AG20443 (cell line): ENCODE measurements at regions not wholly inside any gene's neighbourhood (a gene's known extent, or its start where the extent isn't known, plus 50 kb on each side); places are given as distances from the start of the nearest gene placed in this dataset.

Source experiments
- DNase-seq: peaks from one replicate; pipeline ENCODE4 v3.0.0; 2012; ENCODE audit warnings: low spot score, mixed read lengths

DNA sequence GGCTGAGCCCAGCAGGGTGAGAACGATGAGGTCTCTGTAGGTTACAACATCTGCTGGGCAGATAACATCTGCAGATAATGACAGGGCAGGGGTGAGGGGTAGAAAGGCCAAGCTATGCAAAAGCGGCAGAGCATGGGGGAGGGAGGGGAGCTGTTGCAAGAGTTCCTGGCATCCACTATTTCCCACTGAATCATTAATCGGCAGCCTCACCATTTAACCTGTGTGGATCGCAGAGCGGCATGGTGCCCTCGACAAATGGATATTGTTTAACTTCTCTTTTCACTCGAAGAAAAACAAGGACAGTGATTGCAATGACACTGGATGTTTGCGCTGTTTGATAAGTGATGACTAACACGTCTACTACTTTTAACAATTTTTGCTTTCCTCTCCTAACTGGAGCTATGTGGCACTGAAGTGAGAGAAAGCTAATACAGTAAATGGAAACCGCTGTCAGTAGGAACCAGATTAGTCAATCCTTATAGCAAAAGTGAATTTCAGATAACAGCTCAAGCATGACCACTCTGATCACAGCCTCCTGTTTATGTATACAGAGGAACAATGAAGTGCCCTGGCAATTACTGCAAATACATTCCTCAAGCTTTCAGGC is 381.5 kb downstream of the TFAP2A start:
- DNase-seq = no peak

DNA sequence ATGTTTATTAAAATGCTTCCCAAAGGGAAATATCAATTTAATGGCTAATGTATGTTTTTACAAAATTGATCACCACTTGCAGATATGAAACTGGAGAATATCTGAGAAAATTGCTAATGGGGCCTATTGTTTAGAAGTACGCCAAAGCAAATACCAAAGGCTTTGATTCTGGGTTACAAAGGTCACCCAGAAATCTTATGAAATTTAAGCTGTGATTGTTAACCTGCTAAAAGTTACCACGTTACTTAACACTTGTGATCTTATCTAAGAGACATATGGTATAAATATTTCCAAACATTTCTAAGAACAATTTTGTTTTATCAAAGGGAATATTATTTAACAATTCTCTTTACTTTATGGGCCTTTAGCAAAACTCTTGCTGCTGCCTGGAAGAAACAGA is 383.3 kb downstream of the TFAP2A start:
- no peak for DNase-seq

DNA sequence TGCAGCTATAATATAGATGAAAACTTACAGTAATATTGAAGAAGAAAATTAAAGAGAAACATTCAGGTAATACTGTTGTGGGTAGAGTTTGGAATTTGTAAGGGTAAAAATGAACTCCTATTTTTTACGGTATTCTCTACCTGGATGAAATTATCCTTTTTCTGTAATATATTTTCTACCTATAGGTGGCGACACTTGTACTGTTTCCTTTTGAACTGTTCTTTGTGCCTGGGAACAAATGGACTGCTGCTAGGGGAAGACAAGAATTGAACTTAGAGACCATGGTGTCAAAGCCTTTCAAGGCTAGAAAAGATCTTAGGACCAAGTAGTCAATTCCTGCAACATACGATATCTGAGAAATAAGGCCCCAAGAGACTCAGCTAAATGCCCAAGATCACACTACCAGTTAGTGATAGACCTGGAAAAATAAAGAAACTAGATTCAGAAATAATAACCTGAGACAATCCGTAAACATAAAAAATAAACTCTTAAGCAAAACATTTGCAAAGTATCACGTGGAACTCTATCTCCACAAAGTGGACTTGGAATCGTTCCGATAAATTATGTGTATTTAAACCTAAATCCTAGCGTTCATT is 383.8 kb downstream of the TFAP2A start:
- DNase-seq = peak; percentile 8

DNA sequence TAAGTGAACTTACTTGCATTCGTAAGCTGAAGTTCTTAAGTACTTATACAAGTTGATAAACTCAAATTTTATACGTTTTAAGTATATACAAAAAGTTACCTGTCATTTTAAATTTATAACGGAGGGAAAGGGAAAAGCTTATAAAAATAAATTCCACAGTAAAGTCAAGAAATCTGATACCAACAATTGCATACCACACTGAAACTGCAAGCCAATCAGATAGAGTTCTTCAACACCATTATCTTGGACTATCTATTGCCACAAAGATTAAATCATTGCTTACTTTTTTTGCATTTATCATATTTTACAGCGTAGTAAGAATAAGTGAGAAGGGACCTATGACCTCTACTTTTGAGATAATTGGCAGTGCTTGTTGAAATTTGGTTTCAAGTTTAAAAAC is 386.7 kb downstream of the TFAP2A start:
- DNase-seq = no peak

DNA sequence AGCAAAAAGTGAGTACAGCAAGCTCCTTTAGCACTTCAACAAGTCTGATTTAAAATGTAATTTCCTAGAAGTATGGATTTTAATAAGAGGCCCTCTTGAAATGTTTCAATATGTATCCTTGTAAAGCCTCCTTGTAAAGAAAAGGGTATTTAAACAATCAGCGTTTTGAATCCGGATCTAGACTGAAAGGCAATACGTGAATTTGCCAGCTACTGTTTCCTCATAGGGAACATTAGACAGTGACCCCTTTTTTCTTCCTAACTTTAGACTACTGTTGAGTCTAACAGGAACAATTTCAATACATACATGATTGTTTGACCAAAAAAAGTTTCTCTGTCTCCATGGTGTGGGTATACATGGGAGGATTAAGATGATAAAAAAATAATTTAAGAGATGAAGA is 395.0 kb downstream of the TFAP2A start:
- DNase-seq = no peak

DNA sequence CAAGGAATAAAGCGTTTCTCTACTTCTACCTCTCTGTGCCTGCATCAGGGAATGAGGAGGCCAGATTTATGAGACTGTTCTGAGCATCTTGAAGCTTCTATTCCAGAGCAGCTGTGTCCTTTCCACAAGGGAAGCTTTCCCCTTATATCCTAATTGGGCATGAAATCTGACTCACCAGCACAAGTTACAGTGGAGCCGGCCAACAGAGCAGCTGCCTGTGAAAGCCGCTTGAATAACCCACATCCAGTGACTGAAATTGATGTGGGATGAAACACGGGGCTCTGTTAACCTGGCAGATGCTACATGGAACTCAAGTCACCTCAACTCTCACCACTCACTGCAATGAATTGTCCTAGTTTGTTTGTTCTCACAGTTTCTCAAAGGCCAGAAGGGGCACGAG is 400.3 kb downstream of the TFAP2A start:
- peak; percentile 39 for DNase-seq

DNA sequence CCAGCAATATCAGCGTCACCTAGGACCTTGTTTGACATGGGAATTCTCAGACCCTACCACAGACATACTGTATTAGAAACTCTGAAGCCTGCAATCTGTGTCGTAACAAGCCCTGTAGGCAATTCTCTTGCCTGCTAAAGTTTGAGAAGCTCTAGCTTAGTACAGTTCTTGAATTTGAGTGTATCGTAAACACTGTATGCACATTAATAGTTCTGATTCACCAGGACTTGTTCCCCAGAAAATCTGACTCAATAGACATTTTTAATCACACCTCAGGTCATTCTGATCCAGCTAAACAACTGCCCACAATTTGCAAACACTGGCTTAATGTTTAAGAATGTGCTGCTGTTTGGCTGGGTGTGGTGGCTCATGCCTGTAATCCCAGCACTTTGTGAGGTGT is 414.3 kb downstream of the TFAP2A start:
- DNase-seq = no peak

DNA sequence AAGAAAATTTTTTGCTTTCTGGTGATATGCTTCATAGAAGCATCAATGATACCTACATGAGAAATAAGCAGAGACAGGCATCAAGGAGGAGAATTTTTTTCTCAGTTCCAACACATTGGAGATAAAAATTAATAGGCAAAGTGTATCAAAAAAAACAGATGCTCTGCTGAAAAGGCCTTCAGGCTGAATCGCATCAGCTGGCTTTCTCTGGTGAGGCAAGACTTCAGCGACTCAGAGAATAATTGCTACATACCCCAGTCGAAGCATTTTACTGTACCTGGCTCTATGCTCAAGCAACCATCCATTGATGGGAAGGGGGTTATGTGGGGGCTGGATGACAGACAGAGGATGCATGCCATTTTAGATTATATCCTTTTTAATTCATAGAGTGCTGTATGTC is 415.1 kb downstream of the TFAP2A start:
- no peak for DNase-seq

DNA sequence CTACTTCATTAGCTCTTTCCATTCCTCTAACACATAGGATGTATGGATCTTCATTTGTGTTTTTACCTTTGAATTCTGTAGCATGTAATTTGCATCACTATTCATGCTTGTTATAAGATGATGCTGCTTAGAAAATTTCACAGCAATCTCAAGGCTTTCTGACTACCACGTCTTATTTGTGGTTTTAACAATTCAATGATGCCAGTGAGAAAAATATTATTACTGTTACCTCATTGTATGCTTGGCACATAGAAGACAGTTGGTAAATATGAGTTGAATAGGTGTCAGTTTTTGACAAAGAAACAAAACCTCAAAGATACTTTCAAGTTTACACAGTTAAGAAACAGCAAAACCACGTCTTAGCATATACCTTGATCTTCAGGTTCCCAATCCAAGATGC is 428.6 kb downstream of the TFAP2A start:
- no peak for DNase-seq

DNA sequence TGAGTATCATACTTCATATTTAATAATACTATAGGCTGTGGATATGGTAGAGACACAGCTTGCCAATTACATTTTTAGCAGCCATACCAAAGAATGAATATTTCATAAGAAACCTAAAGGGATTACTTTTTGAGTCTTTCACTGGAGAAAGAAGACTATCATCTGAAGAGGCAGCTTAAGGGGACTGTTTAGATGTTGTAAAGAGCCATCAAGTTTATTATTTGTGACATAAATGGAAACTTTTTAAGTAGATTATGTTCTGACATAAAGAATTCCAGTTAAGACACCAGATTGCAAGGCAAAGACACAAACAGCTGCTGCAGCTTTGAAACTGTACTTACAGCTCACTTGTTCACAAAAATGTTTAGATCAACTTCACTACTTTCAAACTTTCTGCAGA is 429.4 kb downstream of the TFAP2A start:
- DNase-seq = no peak

DNA sequence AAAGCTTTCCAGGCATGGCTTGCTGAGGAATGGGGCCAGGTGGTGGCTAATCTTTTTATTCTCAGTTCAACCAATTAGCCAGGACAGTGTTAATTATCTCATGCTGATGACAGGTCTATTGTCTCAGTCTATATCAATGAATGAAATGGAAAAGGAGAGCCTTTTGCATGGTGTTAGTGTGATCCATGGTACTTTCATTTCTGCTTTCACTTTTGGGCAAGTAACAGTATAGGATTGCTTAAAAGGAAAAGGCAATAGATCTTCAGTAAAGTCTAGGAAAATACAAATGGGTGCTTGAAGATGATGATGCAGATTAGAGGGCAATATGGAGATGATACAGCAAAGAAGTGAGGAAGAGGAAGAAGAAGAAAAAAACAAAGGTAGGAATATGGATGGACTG is 430.3 kb downstream of the TFAP2A start:
- DNase-seq = no peak

DNA sequence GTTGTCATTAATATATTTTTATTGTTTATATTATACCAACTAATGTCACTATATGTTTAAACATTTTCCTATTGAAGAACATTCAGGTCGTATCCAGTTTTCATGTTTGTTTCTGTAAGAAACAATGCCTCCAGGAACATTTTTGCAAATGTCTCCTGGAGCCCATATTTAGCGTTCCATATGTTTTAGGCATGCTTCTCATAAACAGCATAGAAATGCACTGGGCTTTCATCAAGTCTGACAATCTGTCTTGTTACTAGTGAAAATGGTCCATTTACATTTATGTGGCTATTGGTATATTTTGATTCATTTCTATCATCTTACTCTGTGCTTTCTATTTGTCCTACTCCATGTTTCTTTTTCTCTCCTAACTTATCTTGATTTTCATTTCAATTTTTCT is 431.7 kb downstream of the TFAP2A start:
- DNase-seq = no peak

DNA sequence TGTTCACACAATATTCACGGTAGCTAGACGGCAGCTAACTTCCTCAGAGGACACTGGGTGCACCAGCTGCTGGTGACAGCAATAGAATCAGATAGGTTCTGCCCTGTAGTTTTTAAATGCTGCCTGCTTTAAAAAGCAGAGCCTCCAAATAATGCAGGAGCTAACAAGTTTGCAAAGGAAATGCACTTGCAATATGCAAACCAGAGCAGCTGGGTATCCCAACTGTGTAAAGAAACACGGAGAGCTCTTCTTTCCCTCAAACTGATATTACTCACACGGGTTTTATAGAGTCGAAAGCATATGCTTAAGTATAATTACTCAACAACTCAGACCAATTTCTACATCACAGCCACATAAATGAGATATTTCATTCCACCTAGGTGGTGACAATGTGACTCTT is 432.7 kb downstream of the TFAP2A start:
- DNase-seq = no peak

DNA sequence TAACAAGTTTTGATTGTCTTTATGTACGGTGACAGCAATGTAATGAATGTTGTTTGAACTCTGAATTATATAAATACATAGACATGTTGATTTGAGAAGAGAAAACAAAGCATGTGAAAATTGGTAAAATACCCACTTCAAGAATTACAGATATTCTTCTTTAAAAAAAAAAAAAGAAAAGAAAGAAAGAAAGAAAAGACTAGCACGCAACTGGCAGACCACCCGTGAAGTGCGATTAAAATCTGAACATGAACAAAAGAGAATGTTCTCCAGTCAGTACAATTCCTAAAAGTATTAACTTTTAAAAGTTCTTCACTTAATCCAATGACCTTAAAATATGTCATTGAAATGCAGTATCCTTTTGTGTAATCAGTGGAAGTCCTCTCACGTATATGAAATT is 434.9 kb downstream of the TFAP2A start:
- no peak for DNase-seq

DNA sequence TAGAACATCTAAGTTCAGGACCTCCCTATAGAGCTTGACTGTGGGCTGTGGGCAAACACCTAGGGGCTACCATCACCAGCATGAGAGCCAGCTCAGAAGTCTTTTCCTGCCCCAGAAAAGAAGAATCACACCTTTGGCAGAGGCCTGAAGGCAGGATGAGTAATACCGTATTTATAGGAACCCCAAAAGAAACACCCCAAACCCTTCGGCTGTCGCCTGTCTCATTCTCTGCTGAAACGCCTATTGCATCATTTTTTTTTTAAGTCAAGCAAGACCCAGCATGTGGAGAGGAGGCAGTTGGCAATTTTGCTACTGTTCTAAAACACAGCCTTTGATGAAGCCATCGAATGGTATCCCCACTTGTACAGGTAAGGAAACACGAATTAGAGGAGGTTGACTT is 436.4 kb downstream of the TFAP2A start:
- DNase-seq = no peak

DNA sequence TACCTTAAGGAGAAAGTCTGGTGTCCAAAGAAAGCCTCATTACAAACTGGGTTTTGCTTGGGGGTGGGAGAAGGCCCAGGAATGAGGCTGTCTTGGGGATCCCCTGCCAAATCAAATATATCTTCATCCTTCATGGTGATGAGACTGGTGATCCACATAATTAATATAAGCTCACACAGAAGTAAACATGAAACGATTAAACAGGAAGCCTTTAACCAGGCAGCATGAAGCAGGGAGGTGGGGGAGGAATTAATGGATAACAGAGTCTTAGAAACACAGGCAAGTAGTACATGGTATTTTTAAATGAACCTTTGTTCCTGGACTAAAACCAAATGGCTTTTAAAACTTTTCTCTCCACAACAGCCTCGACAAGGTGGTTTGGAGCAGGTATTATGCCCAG is 437.5 kb downstream of the TFAP2A start:
- DNase-seq = no peak

DNA sequence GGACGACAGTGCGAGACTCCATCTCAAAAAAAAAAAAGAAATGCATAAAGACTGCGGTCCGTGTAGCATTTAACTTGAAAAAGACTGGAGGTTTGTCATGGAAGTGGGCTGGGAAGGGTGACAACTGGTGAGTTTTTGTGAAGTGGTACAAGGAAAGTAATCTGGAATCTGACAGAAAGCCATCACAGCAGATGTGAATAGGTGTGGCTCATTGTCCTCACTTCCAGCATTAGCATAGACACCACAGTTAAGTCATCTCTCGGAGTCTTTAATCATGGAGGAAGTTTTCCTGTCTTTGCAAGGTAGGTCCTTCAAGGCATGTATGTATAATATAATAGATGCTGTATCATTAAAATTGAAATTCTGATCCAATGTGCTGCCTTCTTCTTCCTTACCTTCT is 453.2 kb downstream of the TFAP2A start:
- no peak for DNase-seq

DNA sequence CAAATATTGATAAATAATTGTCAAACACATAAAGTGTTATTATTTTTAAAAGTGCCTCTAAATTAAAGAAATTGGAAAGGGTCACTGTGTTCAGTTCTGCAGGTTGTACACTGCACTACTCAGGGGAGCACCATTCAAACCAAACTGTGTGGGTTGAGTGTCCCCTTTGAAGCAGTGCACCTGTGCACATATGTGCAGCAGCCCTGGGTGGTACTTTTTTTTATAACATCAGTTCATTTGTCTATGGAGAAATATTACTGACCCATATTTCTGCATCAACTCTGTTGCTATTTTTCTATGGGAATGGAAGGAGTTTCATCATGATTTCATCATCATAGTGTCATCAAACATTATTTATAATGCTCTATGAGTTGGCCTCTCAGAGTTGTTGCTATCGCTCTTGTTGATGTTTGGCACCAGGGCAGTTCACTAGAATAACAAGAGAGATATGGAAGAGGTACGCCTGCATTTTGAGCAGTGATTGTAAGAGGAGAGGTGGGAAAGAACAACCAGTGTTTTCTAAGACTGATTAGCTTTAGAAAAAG is 457.6 kb downstream of the TFAP2A start:
- no peak for DNase-seq

DNA sequence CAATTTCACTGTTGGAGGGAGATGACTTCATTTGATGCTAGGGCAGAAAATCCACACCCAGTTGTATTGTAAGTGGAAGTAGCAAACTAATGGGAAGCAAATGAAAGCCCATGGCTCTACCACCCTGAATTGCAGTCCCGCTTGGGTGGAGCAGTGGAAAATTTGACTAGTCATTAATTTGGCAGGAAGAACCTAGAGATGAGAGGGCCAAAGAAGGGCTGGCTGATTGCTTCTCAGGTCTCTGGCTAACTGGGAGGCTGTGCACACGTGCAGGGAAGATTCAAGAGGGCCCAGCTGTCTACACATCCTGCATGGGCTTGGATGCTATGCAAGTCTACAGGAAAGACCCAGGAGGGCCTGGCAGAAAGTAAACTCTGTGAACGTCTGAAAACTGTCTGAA is 466.2 kb downstream of the TFAP2A start:
- DNase-seq = peak; percentile 32

DNA sequence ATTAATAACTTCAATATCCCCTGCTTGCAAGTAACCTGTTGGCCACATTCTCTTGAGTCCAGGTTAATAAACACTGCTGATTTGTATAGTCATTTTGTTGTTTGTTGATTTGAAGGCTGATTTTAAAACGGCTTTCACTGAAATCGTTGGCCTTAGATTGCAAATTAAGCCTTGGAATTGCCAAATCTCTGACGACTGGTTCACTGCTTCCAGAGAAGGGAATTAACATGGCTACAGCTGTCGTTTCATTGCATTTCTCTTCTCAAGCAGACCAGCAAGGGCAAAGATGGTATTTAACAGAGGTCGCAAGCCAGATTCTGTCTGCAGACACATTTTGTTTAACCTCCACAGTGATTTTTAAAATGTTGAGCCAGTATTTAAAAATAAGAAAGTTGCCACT is 470.9 kb downstream of the TFAP2A start:
- no peak for DNase-seq

DNA sequence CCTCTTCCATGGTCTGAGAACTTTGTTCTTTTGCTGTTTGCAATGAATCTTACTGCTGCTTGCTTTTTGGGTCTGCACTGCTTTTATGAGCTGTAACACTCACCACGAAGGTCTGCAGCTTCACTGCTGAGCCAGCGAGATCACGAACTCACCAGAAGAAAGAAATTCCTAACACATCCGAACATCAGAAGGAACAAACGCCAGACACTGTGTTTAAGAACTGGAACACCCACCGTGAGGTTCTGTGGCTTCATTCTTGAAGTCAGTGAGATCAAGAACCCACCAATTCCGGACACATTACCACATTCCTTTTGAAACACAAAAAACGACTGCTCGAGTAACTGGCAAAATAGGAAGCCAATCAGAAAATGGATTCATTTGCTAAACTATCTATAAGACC is 471.8 kb downstream of the TFAP2A start:
- DNase-seq = no peak

DNA sequence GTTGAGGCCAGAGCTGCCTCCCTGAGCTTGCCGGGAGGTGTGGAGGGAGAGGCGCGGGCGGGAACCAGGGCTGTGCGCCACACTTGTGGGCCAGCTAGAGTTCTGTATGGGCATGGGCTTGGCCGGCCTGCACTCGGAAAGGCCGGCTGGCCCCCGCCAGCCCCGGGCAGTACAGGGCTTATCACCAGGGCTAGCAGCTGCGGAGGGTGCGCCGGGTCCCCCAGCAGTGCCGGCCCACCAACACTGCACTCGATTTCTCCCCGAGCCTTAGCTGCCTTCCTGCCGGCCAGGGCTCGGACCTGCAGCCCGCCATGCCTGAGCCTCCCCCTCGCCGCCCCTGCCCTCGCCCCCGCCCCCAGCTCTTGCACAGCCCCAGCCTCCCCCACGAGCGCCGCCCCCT is 472.7 kb downstream of the TFAP2A start:
- no peak for DNase-seq

DNA sequence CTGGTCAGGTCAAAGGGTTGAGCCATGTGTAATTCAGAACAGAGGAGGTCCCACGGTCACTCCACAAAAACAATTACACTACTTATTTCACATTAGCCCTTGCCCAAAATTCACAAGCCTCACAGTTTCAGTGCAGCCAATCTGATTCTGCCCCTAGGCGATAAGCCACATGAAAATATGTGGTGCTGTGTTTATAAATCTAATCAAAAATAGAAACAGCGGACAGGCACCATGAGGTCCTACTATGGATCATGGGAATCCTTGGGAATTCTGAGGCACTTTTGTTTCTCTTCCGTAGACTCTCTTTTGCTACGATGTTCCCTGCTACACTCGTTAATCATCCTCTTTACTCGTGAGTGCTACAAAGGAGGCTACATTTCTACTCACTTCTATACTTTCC is 476.1 kb downstream of the TFAP2A start:
- no peak for DNase-seq

DNA sequence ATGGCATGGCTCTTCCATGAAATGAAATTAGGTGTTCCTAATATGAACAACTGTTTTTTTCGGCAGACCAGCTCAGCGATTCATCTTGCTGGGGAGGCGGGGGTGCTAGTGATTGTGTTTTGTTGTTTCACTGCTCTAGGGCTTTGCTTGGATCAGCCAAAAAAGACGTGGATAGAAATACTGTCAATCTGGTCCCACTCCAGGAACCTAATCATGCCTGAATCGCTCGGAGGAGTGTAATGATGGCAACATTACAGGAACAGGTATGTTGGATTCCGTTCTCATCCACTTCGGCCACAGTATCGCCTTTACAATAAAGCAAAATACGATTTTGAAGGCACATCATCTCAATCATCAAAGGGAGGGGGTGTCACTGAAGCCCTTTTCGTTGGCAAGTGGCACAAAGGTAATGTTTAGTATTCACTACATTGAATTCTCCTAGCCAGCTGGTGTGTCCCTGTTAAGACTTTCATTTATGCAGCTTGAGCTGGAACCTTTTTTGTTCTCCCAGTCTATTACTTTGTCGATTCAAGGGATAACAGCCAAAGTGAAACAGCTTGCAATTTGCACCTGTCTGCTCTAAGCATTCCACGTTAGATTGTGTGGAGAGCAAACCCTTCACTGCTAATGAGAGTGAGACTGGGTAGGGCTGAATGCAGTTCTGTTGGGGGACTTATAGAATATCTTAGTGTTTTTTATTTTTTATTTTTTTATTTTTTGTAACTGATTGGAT is 477.7 kb downstream of the TFAP2A start:
- no peak for DNase-seq
